Stomach (tissue), 4 donors: ENCODE measurements at regions not wholly inside any gene's neighbourhood (a gene's known extent, or its start where the extent isn't known, plus 50 kb on each side); places are given as distances from the start of the nearest gene placed in this dataset.

Source experiments
- EP300 ChIP-seq: sonication (generic); formaldehyde crosslinking; IDR thresholded peaks from one replicate; pipeline ENCODE4 v1.6.1; 2017; ENCODE audit warnings: antibody characterized with exemption
- POLR2A ChIP-seq, 4 donors: fragments of 450-650 bp; IDR thresholded peaks; one replicate each; pipeline ENCODE4 v1.6.1; 2016; ENCODE audit warnings: antibody characterized with exemption in 4 of 4, control low read depth in 2 of 4, mild to moderate bottlenecking in 1 of 4, moderate library complexity in 1 of 4
- TF ChIP-seq, protein P1 (sequence below), 7 experiments: fragments of 450-650 bp in 4 of 7; fragments of 200-600 bp in 3 of 7; sonication (generic) in 3 of 7; IDR thresholded peaks; one replicate each; pipeline ENCODE4 v1.5.1; 2016 to 2019; ENCODE audit warnings: antibody characterized with exemption in 7 of 7, control low read depth in 2 of 7, mild to moderate bottlenecking in 1 of 7

GRCh38 chr13:74866101-74866500, 615.9 kb downstream of the TBC1D4 start:
- TF ChIP-seq, protein P1, sequence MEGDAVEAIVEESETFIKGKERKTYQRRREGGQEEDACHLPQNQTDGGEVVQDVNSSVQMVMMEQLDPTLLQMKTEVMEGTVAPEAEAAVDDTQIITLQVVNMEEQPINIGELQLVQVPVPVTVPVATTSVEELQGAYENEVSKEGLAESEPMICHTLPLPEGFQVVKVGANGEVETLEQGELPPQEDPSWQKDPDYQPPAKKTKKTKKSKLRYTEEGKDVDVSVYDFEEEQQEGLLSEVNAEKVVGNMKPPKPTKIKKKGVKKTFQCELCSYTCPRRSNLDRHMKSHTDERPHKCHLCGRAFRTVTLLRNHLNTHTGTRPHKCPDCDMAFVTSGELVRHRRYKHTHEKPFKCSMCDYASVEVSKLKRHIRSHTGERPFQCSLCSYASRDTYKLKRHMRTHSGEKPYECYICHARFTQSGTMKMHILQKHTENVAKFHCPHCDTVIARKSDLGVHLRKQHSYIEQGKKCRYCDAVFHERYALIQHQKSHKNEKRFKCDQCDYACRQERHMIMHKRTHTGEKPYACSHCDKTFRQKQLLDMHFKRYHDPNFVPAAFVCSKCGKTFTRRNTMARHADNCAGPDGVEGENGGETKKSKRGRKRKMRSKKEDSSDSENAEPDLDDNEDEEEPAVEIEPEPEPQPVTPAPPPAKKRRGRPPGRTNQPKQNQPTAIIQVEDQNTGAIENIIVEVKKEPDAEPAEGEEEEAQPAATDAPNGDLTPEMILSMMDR (IDR thresholded peaks at IDR 0.05): no peak
- no peak for TF ChIP-seq POLR2A (IDR thresholded peaks at IDR 0.05)
- no peak for TF ChIP-seq EP300
